ENCODE measurements at regions not wholly inside any gene's neighbourhood (a gene's known extent, or its start where the extent isn't known, plus 50 kb on each side); places are given as distances from the start of the nearest gene placed in this dataset.

GRCh38 chr11:119483881-119484371, 61.0 kb upstream of the THY1 start:
- Histone ChIP-seq H3K4me3 (ENCODE audit: low read length in 2 of 2) (no peak overlapping the region), H3K27me3 (ENCODE audit: control insufficient read depth in 2 of 2, insufficient read depth in 2 of 2, low read length in 2 of 2) (peaks cover 0 to 3% of the 10 kb centered on the region in 2 donors), H3K9me3 (ENCODE audit: control insufficient read depth in 2 of 2, low read length in 2 of 2) (no peaks in the 10 kb centered on the region), H3K9ac (ENCODE audit: low read depth in 1 of 2, low read length in 2 of 2) (no peak overlapping the region), H3K27ac (ENCODE audit: low read depth in 2 of 2, low read length in 2 of 2) (no peak overlapping the region), H3K4me1 (ENCODE audit: control insufficient read depth in 2 of 2, insufficient read depth in 2 of 2, low read length in 2 of 2) (peaks cover 0 to 8% of the 10 kb centered on the region in 2 donors), H3K36me3 (ENCODE audit: control insufficient read depth in 2 of 2, insufficient read depth in 2 of 2, low read length in 2 of 2) (no peaks in the 10 kb centered on the region)

- Histone ChIP-seq H3K4me1 (ENCODE audit: control insufficient read depth in 2 of 2, insufficient read depth in 2 of 2, low read length in 2 of 2) (peaks cover 0 to 8% of the 10 kb centered on the region in 2 donors), H3K36me3 (ENCODE audit: control insufficient read depth in 2 of 2, insufficient read depth in 2 of 2, low read length in 2 of 2) (no peaks in the 10 kb centered on the region), H3K27me3 (ENCODE audit: control insufficient read depth in 2 of 2, insufficient read depth in 2 of 2, low read length in 2 of 2) (peaks cover 0 to 3% of the 10 kb centered on the region in 2 donors), H3K9ac (ENCODE audit: low read depth in 1 of 2, low read length in 2 of 2) (no peak overlapping the region), H3K9me3 (ENCODE audit: control insufficient read depth in 2 of 2, low read length in 2 of 2) (no peaks in the 10 kb centered on the region), H3K27ac (ENCODE audit: low read depth in 2 of 2, low read length in 2 of 2) (no peak overlapping the region), H3K4me3 (ENCODE audit: low read length in 2 of 2) (no peak overlapping the region)
Observed at GRCh38 chr11:119483341-119483880, 60.4 kb upstream of the THY1 start.

- Histone ChIP-seq H3K27me3 (ENCODE audit: control insufficient read depth in 2 of 2, insufficient read depth in 2 of 2, low read length in 2 of 2) (peaks cover 0 to 3% of the 10 kb centered on the region in 2 donors), H3K9me3 (ENCODE audit: control insufficient read depth in 2 of 2, low read length in 2 of 2) (no peaks in the 10 kb centered on the region), H3K4me1 (ENCODE audit: control insufficient read depth in 2 of 2, insufficient read depth in 2 of 2, low read length in 2 of 2) (peaks cover 0 to 8% of the 10 kb centered on the region in 2 donors), H3K9ac (ENCODE audit: low read depth in 1 of 2, low read length in 2 of 2) (no peak overlapping the region), H3K4me3 (ENCODE audit: low read length in 2 of 2) (no peak overlapping the region), H3K27ac (ENCODE audit: low read depth in 2 of 2, low read length in 2 of 2) (no peak overlapping the region), H3K36me3 (ENCODE audit: control insufficient read depth in 2 of 2, insufficient read depth in 2 of 2, low read length in 2 of 2) (no peaks in the 10 kb centered on the region)
Observed at GRCh38 chr11:119482521-119483011, 59.6 kb upstream of the THY1 start.

GRCh38 chr11:119481667-119482400, 58.9 kb upstream of the THY1 start:
- Histone ChIP-seq H3K36me3 (ENCODE audit: control insufficient read depth in 2 of 2, insufficient read depth in 2 of 2, low read length in 2 of 2) (no peaks in the 10 kb centered on the region), H3K4me1 (ENCODE audit: control insufficient read depth in 2 of 2, insufficient read depth in 2 of 2, low read length in 2 of 2) (peaks cover 0 to 8% of the 10 kb centered on the region in 2 donors), H3K4me3 (ENCODE audit: low read length in 2 of 2) (no peak overlapping the region), H3K27me3 (ENCODE audit: control insufficient read depth in 2 of 2, insufficient read depth in 2 of 2, low read length in 2 of 2) (peaks cover 0 to 3% of the 10 kb centered on the region in 2 donors), H3K9me3 (ENCODE audit: control insufficient read depth in 2 of 2, low read length in 2 of 2) (no peaks in the 10 kb centered on the region), H3K9ac (ENCODE audit: low read depth in 1 of 2, low read length in 2 of 2) (no peak overlapping the region), H3K27ac (ENCODE audit: low read depth in 2 of 2, low read length in 2 of 2) (no peak overlapping the region)

- Histone ChIP-seq H3K9me3 (ENCODE audit: control insufficient read depth in 2 of 2, low read length in 2 of 2) (no peaks in the 10 kb centered on the region), H3K27ac (ENCODE audit: low read depth in 2 of 2, low read length in 2 of 2) (no peak overlapping the region), H3K9ac (ENCODE audit: low read depth in 1 of 2, low read length in 2 of 2) (no peak overlapping the region), H3K4me3 (ENCODE audit: low read length in 2 of 2) (no peak overlapping the region), H3K27me3 (ENCODE audit: control insufficient read depth in 2 of 2, insufficient read depth in 2 of 2, low read length in 2 of 2) (no peaks in the 10 kb centered on the region), H3K4me1 (ENCODE audit: control insufficient read depth in 2 of 2, insufficient read depth in 2 of 2, low read length in 2 of 2) (peaks cover 0 to 8% of the 10 kb centered on the region in 2 donors), H3K36me3 (ENCODE audit: control insufficient read depth in 2 of 2, insufficient read depth in 2 of 2, low read length in 2 of 2) (no peaks in the 10 kb centered on the region)
Observed at GRCh38 chr11:119481021-119481666, 58.2 kb upstream of the THY1 start.

- H3K9ac ChIP-seq (ENCODE audit: low read depth in 1 of 2, low read length in 2 of 2): no peak overlapping the region
- H3K36me3 ChIP-seq (ENCODE audit: control insufficient read depth in 2 of 2, insufficient read depth in 2 of 2, low read length in 2 of 2): no peaks in the 10 kb centered on the region
- no peak overlapping the region for H3K27ac ChIP-seq (ENCODE audit: low read depth in 2 of 2, low read length in 2 of 2)
- peaks cover 0 to 8% of the 10 kb centered on the region in 2 donors for H3K4me1 ChIP-seq (ENCODE audit: control insufficient read depth in 2 of 2, insufficient read depth in 2 of 2, low read length in 2 of 2)
- H3K27me3 ChIP-seq (ENCODE audit: control insufficient read depth in 2 of 2, insufficient read depth in 2 of 2, low read length in 2 of 2): no peaks in the 10 kb centered on the region
- H3K9me3 ChIP-seq (ENCODE audit: control insufficient read depth in 2 of 2, low read length in 2 of 2): no peaks in the 10 kb centered on the region
- no peak overlapping the region for H3K4me3 ChIP-seq (ENCODE audit: low read length in 2 of 2)
Observed at GRCh38 chr11:119480380-119481020, 57.5 kb upstream of the THY1 start.

GRCh38 chr11:119479685-119480275, 56.8 kb upstream of the THY1 start:
- H3K9me3 ChIP-seq (ENCODE audit: control insufficient read depth in 2 of 2, low read length in 2 of 2): no peaks in the 10 kb centered on the region
- no peak overlapping the region for H3K9ac ChIP-seq (ENCODE audit: low read depth in 1 of 2, low read length in 2 of 2)
- no peaks in the 10 kb centered on the region for H3K27me3 ChIP-seq (ENCODE audit: control insufficient read depth in 2 of 2, insufficient read depth in 2 of 2, low read length in 2 of 2)
- H3K4me3 ChIP-seq (ENCODE audit: low read length in 2 of 2): no peak overlapping the region
- H3K4me1 ChIP-seq (ENCODE audit: control insufficient read depth in 2 of 2, insufficient read depth in 2 of 2, low read length in 2 of 2): peaks cover 0 to 8% of the 10 kb centered on the region in 2 donors
- H3K36me3 ChIP-seq (ENCODE audit: control insufficient read depth in 2 of 2, insufficient read depth in 2 of 2, low read length in 2 of 2): no peaks in the 10 kb centered on the region
- H3K27ac ChIP-seq (ENCODE audit: low read depth in 2 of 2, low read length in 2 of 2): no peak overlapping the region

GRCh38 chr11:119478711-119479285, 55.8 kb upstream of the THY1 start:
- no peak overlapping the region for H3K27ac ChIP-seq (ENCODE audit: low read depth in 2 of 2, low read length in 2 of 2)
- H3K4me1 ChIP-seq (ENCODE audit: control insufficient read depth in 2 of 2, insufficient read depth in 2 of 2, low read length in 2 of 2): peaks cover 0 to 8% of the 10 kb centered on the region in 2 donors
- H3K27me3 ChIP-seq (ENCODE audit: control insufficient read depth in 2 of 2, insufficient read depth in 2 of 2, low read length in 2 of 2): no peaks in the 10 kb centered on the region
- H3K9me3 ChIP-seq (ENCODE audit: control insufficient read depth in 2 of 2, low read length in 2 of 2): no peaks in the 10 kb centered on the region
- no peak overlapping the region for H3K4me3 ChIP-seq (ENCODE audit: low read length in 2 of 2)
- H3K9ac ChIP-seq (ENCODE audit: low read depth in 1 of 2, low read length in 2 of 2): no peak overlapping the region
- H3K36me3 ChIP-seq (ENCODE audit: control insufficient read depth in 2 of 2, insufficient read depth in 2 of 2, low read length in 2 of 2): no peaks in the 10 kb centered on the region

GRCh38 chr11:119476666-119477331, 53.8 kb upstream of the THY1 start:
- no peaks in the 10 kb centered on the region for H3K27me3 ChIP-seq (ENCODE audit: control insufficient read depth in 2 of 2, insufficient read depth in 2 of 2, low read length in 2 of 2)
- H3K9ac ChIP-seq (ENCODE audit: low read depth in 1 of 2, low read length in 2 of 2): no peak overlapping the region
- H3K4me1 ChIP-seq (ENCODE audit: control insufficient read depth in 2 of 2, insufficient read depth in 2 of 2, low read length in 2 of 2): peaks cover 0 to 8% of the 10 kb centered on the region in 2 donors
- no peak overlapping the region for H3K4me3 ChIP-seq (ENCODE audit: low read length in 2 of 2)
- H3K36me3 ChIP-seq (ENCODE audit: control insufficient read depth in 2 of 2, insufficient read depth in 2 of 2, low read length in 2 of 2): no peaks in the 10 kb centered on the region
- no peaks in the 10 kb centered on the region for H3K9me3 ChIP-seq (ENCODE audit: control insufficient read depth in 2 of 2, low read length in 2 of 2)
- no peak overlapping the region for H3K27ac ChIP-seq (ENCODE audit: low read depth in 2 of 2, low read length in 2 of 2)
